ENCODE measurements at regions not wholly inside any gene's neighbourhood (a gene's known extent, or its start where the extent isn't known, plus 50 kb on each side); places are given as distances from the start of the nearest gene placed in this dataset.
"Not testable (repeated sequence)": the region's sequence is repeated elsewhere in the genome, so short reads cannot be mapped to it uniquely, and the experiment has no call there.

GRCh38 chr15:85267158-85267857, 113.1 kb upstream of the AKAP13 start:
- DNase-seq, result not testable (repeated sequence)

- DNase-seq, result no peak
These were observed 105.9 kb upstream of the AKAP13 start for GRCh38 chr15:85274315-85275050.

- DNase-seq, result no peak
These were observed 103.9 kb upstream of the AKAP13 start for GRCh38 chr15:85276508-85276907.

- no peak for DNase-seq
These were observed 103.5 kb upstream of the AKAP13 start for GRCh38 chr15:85276921-85277320.

- no peak for DNase-seq
These were observed 102.5 kb upstream of the AKAP13 start for GRCh38 chr15:85277847-85278370.

GRCh38 chr15:85280203-85280602, 100.2 kb upstream of the AKAP13 start:
- DNase-seq, result no peak

GRCh38 chr15:85281293-85281882, 99.0 kb upstream of the AKAP13 start:
- DNase-seq, result no peak

GRCh38 chr15:85282504-85283115, 97.8 kb upstream of the AKAP13 start:
- no peak for DNase-seq

- DNase-seq, result not testable (repeated sequence)
These were observed 96.6 kb upstream of the AKAP13 start for GRCh38 chr15:85283815-85284214.

GRCh38 chr15:85284497-85284896, 95.9 kb upstream of the AKAP13 start:
- no peak for DNase-seq

GRCh38 chr15:85289677-85290365, 90.6 kb upstream of the AKAP13 start:
- no peak for DNase-seq

- not testable (repeated sequence) for DNase-seq
These were observed 87.8 kb upstream of the AKAP13 start for GRCh38 chr15:85292583-85292982.

- peak; percentile 45 for DNase-seq
These were observed 83.6 kb upstream of the AKAP13 start for GRCh38 chr15:85296615-85297402.

- no peak for DNase-seq
These were observed 82.9 kb upstream of the AKAP13 start for GRCh38 chr15:85297537-85297936.

- no peak for DNase-seq
These were observed 82.0 kb upstream of the AKAP13 start for GRCh38 chr15:85298366-85298765.

- no peak for DNase-seq
These were observed 81.5 kb upstream of the AKAP13 start for GRCh38 chr15:85298941-85299340.

GRCh38 chr15:85302271-85302670, 78.1 kb upstream of the AKAP13 start:
- no peak for DNase-seq

GRCh38 chr15:85305050-85305449, 75.4 kb upstream of the AKAP13 start:
- DNase-seq, result no peak

GRCh38 chr15:85306946-85307686, 73.3 kb upstream of the AKAP13 start:
- no peak for DNase-seq

GRCh38 chr15:85307687-85308045, 72.7 kb upstream of the AKAP13 start:
- no peak for DNase-seq

- no peak for DNase-seq
These were observed 68.8 kb upstream of the AKAP13 start for GRCh38 chr15:85311647-85312046.

Measured in GF-D8 (cell line).